GM06990 (cell line): ENCODE measurements at regions not wholly inside any gene's neighbourhood (a gene's known extent, or its start where the extent isn't known, plus 50 kb on each side); places are given as distances from the start of the nearest gene placed in this dataset.

Experiments
- DNase-seq: peaks from one replicate; pipeline ENCODE4 v3.0.0-alpha.2; 2011; ENCODE audit not compliant: insufficient read length; ENCODE audit errors: extremely low read depth
- H3K27me3 ChIP-seq: replicated peaks from 2 replicates; pipeline ENCODE4 v1.6.0; 2011; ENCODE audit warnings: low read length; ENCODE audit not compliant: control insufficient read depth, insufficient read depth
- H3K36me3 ChIP-seq: 2 replicates; pipeline ENCODE4 v1.5.1; 2011; ENCODE audit warnings: low read length; ENCODE audit not compliant: control insufficient read depth, insufficient read depth
- H3K4me3 ChIP-seq: replicated peaks from 2 replicates; pipeline ENCODE4 v1.5.1; 2011; ENCODE audit warnings: low read depth, mild to moderate bottlenecking, control low read depth, low read length
- TF ChIP-seq, protein P1 (sequence below): IDR thresholded peaks from 2 replicates; pipeline ENCODE4 v1.5.1; 2011; ENCODE audit warnings: low read length, control low read depth, mild to moderate bottlenecking, inconsistent platforms; ENCODE audit not compliant: insufficient read depth, poor library complexity, severe bottlenecking

DNA sequence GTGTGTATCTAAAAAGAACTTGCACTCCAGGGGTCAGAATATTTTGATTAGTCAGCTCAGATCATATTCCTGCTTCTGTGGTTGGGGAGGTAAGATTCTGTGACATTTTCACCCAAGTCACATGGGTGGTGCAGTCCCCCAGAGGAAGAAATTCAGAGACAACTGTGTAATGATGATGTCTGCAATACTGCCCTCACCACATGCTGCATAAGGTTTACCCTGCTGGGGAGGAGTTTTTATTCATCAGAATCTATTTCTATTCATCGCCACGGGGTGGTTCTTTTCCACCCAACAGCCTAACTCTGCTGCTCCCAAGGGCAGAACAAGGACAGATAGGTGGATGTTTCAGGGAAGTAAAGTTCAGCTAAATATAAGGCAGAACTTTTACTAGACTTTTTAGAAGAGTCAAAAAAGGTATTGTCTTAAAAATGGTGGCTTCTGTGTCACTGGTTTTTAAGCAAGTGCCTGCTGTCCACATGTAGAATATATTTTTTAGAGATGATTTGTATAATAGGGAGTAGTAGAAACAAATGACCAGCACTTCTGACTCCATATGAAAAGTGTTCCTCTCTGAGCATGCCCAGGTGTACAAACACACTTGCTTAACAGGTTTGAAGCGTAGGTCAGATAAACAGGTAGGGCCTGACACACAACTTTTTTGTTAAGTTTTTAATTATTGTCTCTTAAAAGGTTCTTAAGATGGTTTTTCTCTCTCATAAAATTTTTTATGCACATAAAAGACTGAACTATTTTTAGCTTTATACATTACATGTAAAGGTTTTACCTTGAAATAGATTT, 352.7 kb downstream of the LRRC70 start:
- no peaks in the 10 kb centered on the region for H3K36me3 ChIP-seq
- no peaks in the 10 kb centered on the region for H3K27me3 ChIP-seq
- TF ChIP-seq, protein P1, sequence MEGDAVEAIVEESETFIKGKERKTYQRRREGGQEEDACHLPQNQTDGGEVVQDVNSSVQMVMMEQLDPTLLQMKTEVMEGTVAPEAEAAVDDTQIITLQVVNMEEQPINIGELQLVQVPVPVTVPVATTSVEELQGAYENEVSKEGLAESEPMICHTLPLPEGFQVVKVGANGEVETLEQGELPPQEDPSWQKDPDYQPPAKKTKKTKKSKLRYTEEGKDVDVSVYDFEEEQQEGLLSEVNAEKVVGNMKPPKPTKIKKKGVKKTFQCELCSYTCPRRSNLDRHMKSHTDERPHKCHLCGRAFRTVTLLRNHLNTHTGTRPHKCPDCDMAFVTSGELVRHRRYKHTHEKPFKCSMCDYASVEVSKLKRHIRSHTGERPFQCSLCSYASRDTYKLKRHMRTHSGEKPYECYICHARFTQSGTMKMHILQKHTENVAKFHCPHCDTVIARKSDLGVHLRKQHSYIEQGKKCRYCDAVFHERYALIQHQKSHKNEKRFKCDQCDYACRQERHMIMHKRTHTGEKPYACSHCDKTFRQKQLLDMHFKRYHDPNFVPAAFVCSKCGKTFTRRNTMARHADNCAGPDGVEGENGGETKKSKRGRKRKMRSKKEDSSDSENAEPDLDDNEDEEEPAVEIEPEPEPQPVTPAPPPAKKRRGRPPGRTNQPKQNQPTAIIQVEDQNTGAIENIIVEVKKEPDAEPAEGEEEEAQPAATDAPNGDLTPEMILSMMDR, result no peak
- DNase-seq, result no peak
- no peak overlapping the region for H3K4me3 ChIP-seq

DNA sequence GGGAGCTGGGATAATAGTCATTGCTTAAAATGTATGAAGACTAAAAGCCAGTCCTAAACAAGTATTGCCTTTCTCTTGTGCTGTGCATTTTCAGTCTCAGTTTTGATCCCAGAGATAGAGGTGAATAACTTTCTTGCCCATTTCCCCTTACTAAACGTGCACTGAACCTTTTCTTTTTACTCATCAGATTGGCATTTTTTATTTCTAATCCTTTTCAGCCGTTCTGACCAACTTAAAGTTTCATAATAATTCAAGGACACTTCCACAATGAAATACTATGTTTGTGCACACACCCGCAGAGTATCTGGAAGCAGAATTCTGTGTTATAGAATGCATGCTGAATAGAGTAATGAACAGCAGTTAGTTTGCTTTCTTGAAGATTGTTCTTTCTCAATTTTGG, 343.6 kb downstream of the LRRC70 start:
- Histone ChIP-seq H3K27me3 (no peaks in the 10 kb centered on the region), H3K4me3 (no peak overlapping the region), H3K36me3 (no peaks in the 10 kb centered on the region)
- DNase-seq, result no peak
- TF ChIP-seq, protein P1, result no peak

DNA sequence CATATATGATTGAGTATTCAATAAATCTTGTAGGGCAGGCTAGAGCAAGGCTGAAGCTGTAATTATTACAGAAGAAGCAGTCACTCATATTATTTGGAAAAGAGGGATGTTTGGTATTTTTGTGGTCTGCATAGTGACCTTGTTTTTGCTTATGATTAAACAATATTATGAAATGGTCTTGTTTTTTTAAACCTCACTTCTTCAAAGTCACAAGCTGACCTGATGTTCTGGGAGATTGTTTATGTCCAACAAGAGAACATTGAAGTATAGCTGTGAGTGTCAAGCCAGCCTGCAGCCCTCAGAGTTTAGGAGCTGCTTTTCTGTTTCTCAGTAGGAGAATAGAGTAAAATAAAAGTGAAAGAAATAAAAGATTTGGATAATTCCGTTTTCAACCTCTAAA, 342.2 kb downstream of the LRRC70 start:
- TF ChIP-seq, protein P1, result no peak
- no peak for DNase-seq
- Histone ChIP-seq H3K4me3 (no peak overlapping the region), H3K36me3 (no peaks in the 10 kb centered on the region), H3K27me3 (no peaks in the 10 kb centered on the region)

DNA sequence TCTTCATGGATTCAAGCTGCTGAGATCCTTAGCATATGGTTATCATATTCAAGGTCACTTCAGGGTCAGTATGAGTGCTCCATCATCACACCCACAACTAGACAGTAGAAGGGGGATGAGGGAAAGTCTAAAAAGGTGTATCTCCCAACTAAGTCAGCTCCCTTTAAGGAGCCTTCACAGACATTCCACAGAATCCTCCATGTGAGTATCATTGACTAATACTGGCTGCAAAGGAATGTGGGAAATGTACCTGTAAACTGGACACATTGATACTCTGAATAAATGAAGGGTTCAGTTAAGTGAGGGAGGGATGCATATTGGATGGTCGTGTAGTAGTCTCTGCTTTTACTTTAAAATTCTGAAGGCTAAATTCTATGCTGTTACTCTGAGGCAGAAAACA, 330.7 kb downstream of the LRRC70 start:
- no peak for DNase-seq
- Histone ChIP-seq H3K27me3 (no peaks in the 10 kb centered on the region), H3K4me3 (no peak overlapping the region), H3K36me3 (no peaks in the 10 kb centered on the region)
- TF ChIP-seq, protein P1, result no peak

DNA sequence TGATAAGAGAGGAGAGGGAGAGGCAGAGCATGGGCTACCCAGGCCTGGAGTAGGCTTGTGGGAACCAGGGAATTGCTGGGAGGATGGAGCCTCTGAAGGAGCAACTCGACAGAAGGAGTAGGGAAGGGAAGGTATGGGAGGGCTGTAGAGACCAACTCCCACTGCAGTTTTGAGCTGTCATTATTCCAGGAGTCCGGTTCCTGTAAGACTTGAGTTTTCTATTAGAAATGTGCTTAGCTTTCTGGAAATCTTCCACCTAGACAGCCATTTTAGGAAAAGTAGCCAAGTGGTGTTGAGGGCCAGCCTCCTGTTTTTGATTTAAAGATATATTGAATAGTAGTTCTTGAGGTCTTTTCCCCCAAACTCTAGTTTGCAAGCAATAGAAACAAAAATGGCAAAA, 323.5 kb downstream of the LRRC70 start:
- Histone ChIP-seq H3K27me3 (no peaks in the 10 kb centered on the region), H3K36me3 (no peaks in the 10 kb centered on the region), H3K4me3 (no peak overlapping the region)
- no peak for DNase-seq
- TF ChIP-seq, protein P1, result no peak
